Neural cell (in vitro differentiated cells): ENCODE measurements at regions not wholly inside any gene's neighbourhood (a gene's known extent, or its start where the extent isn't known, plus 50 kb on each side); places are given as distances from the start of the nearest gene placed in this dataset.

Experiments
- CTCF ChIP-seq: fragments of 450-650 bp; IDR thresholded peaks from 2 replicates; pipeline ENCODE4 v1.5.1; 2014; ENCODE audit warnings: antibody characterized with exemption, mild to moderate bottlenecking, moderate library complexity; ENCODE audit not compliant: poor library complexity, severe bottlenecking
- EZH2 ChIP-seq: fragments of 200-600, 300-800 bp; shearing (Covaris generic), sonication (generic); IDR thresholded peaks from 2 replicates; pipeline ENCODE4 v1.6.1; 2014; ENCODE audit warnings: antibody characterized with exemption, low read length, borderline replicate concordance, mild to moderate bottlenecking; ENCODE audit not compliant: insufficient read depth, poor library complexity, severe bottlenecking
- RAD21 ChIP-seq: fragments of 450-650 bp; conservative IDR thresholded peaks from 2 replicates; pipeline ENCODE4 v1.6.1; 2014; ENCODE audit warnings: antibody characterized with exemption, mild to moderate bottlenecking, moderate library complexity
- TAF1 ChIP-seq: IDR thresholded peaks from 2 replicates; pipeline ENCODE4 v1.6.1; 2012; ENCODE audit warnings: low read depth

GRCh38 chr11:104653407-104653806 lies 244.9 kb downstream of the CASP12 start:
- TF ChIP-seq CTCF (no peak), EZH2 (no peak), RAD21 (no peak), TAF1 (no peak)
